ENCODE measurements at regions not wholly inside any gene's neighbourhood (a gene's known extent, or its start where the extent isn't known, plus 50 kb on each side); places are given as distances from the start of the nearest gene placed in this dataset.
"Not testable (repeated sequence)": the region's sequence is repeated elsewhere in the genome, so short reads cannot be mapped to it uniquely, and the experiment has no call there.

DNA sequence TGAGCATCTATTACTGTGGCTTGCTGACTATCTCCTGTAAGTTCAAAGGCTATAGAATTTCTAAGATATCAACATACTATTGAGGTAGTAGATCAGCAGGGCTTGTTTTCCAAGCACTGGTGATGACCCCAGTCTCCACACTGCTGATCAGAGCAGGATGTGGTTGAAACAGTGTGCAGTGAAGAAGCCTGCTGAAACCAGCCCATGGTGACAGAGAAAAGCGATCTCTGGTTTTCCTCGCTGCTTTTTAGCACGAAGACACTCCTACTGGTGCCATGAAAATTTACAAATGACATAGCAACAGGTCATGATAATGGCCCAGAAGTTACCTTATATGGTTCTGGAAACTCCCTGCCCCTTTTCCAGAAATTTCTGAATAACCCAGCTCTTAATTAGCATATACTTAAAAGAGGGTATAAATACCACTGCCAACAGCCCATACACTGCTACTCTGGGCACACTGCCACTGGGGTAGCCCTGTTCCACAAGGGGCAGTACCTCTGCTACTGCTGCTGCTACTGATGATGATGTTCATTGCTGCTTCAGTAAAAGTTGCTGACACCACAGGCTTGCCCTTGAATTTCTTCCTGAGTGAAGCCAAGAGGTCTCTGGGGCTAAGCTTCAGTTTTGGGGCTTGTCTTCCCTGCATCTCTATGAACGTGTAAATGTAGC, 1689.5 kb upstream of the PCDH10 start:
- Histone ChIP-seq H3K36me3 (ENCODE audit: control insufficient read depth, insufficient read depth, low read length) (no peaks in the 10 kb centered on the region), H3K27me3 (ENCODE audit: control insufficient read depth, insufficient read depth, low read length) (no peaks in the 10 kb centered on the region), H3K4me3 (ENCODE audit: low read depth, low read length) (no peak overlapping the region)
- no peak for DNase-seq (ENCODE audit: low read depth)
- TF ChIP-seq CTCF (IDR thresholded peaks at IDR 0.05; ENCODE audit: insufficient read depth, low read length, poor library complexity, severe bottlenecking): no peak

DNA sequence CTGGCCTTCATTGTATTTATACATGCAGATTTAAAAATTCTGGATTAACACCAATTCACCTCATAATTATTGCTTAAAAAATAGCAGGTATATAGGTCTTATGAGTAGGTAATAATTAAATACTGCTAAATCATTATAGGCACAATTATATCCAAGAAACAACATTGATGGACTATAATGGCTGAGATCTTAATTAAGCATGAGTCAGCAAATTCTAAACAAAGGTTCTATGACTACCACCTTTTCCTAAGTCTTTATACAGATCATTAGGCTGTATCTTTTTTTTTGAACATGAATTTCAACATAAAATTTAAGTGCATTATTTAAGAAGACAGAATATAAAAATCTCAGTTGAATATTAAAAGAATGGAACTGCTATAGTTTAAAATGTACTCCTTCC, 1678.7 kb upstream of the PCDH10 start:
- no peak for DNase-seq (ENCODE audit: low read depth)
- H3K36me3 ChIP-seq (ENCODE audit: control insufficient read depth, insufficient read depth, low read length): no peaks in the 10 kb centered on the region
- no peaks in the 10 kb centered on the region for H3K27me3 ChIP-seq (ENCODE audit: control insufficient read depth, insufficient read depth, low read length)
- H3K4me3 ChIP-seq (ENCODE audit: low read depth, low read length): no peak overlapping the region
- TF ChIP-seq CTCF (IDR thresholded peaks at IDR 0.05; ENCODE audit: insufficient read depth, low read length, poor library complexity, severe bottlenecking): no peak

DNA sequence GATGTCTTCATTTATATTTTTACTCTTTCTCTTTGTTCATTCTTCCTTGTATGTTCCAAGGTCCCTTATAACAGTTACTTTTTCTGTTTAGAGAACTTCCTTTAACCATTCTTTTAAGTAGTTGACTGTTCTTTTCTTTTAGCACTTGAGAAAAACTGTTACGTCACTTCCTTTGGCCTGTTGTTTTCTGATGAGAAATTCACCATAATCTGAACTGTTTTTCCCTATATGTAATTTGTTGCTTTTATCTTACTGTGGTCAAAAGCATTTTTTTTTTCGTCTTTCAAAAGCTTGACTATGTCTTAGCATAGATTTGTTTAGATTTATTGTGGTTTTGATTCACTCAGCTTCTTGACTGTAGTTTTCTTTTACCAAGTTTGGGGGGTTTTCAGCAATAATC, 1660.3 kb upstream of the PCDH10 start:
- Histone ChIP-seq H3K36me3 (ENCODE audit: control insufficient read depth, insufficient read depth, low read length) (no peaks in the 10 kb centered on the region), H3K4me3 (ENCODE audit: low read depth, low read length) (no peak overlapping the region), H3K27me3 (ENCODE audit: control insufficient read depth, insufficient read depth, low read length) (no peaks in the 10 kb centered on the region)
- DNase-seq (ENCODE audit: low read depth): no peak
- TF ChIP-seq CTCF (IDR thresholded peaks at IDR 0.05; ENCODE audit: insufficient read depth, low read length, poor library complexity, severe bottlenecking): no peak

GRCh38 chr4:131496211-131496610, 1652.9 kb upstream of the PCDH10 start:
- H3K27me3 ChIP-seq (ENCODE audit: control insufficient read depth, insufficient read depth, low read length); H3K4me3 ChIP-seq (ENCODE audit: low read depth, low read length); H3K36me3 ChIP-seq (ENCODE audit: control insufficient read depth, insufficient read depth, low read length): not testable (repeated sequence)

DNA sequence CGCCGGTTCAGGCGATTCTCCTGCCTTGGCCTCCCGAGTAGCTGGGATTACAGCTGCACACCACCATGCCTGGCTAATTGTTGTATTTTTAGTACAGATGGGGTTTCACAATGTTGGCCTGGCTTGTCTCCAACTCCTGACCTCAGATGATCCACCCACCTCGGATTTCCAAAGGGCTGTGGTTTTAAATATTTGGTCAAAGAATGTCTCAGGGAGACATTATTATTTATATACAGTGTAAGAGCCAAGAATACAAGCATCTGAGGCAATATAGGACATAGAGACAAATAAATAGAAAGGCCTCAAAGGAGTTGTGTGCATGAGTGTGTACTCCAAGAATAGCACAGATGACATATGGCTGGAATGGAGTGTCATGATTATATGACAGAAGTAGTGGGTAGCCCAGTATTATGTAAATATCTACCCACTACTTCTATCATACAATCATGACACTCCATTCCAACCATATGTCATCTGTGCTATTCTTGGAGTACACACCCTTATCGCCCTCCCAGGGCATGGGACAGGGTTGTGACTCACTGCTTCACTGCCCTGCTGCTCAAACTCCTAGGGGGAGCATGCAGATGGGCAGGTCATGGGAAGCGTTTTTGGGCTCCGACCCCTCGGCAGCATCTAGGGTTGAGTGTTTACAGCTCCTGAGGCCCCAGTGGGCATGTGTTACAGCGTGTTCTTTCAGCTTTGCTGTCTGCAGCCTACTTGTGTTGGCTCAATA, 1649.8 kb upstream of the PCDH10 start:
- peak; percentile 28 for DNase-seq (ENCODE audit: low read depth)
- no peaks in the 10 kb centered on the region for H3K27me3 ChIP-seq (ENCODE audit: control insufficient read depth, insufficient read depth, low read length)
- H3K36me3 ChIP-seq (ENCODE audit: control insufficient read depth, insufficient read depth, low read length): no peaks in the 10 kb centered on the region
- TF ChIP-seq CTCF (IDR thresholded peaks at IDR 0.05; ENCODE audit: insufficient read depth, low read length, poor library complexity, severe bottlenecking): no peak
- H3K4me3 ChIP-seq (ENCODE audit: low read depth, low read length): no peak overlapping the region

More at GRCh38 chr4:131496211-131496610, 1652.9 kb upstream of the PCDH10 start:
- not testable (repeated sequence) for DNase-seq (ENCODE audit: low read depth)

GRCh38 chr4:131509521-131509920, 1639.6 kb upstream of the PCDH10 start:
- Histone ChIP-seq H3K4me3 (ENCODE audit: low read depth, low read length) (no peak overlapping the region), H3K27me3 (ENCODE audit: control insufficient read depth, insufficient read depth, low read length) (no peaks in the 10 kb centered on the region), H3K36me3 (ENCODE audit: control insufficient read depth, insufficient read depth, low read length) (no peaks in the 10 kb centered on the region)
- no peak for DNase-seq (ENCODE audit: low read depth)
- no peak for TF ChIP-seq CTCF (IDR thresholded peaks at IDR 0.05; ENCODE audit: insufficient read depth, low read length, poor library complexity, severe bottlenecking)
